B cell (primary cell): ENCODE measurements at regions not wholly inside any gene's neighbourhood (a gene's known extent, or its start where the extent isn't known, plus 50 kb on each side); places are given as distances from the start of the nearest gene placed in this dataset.

Experiments used
- ATAC-seq: fragments of 200-7000 bp; cut with Tn5 transposase; one replicate; pipeline ENCODE4 v1.10.0; 2021; ENCODE audit warnings: low read depth, mild to moderate bottlenecking, moderate number of reproducible peaks, moderate library complexity
- CTCF ChIA-PET: fragments of 350-600 bp; sonication (Branson Sonifier 250); formaldehyde crosslinking; loops from one replicate; lab custom pipeline; 2021; ENCODE audit warnings: antibody characterized with exemption, inconsistent platforms; lab: Charles Lee
- POLR2A ChIA-PET: fragments of 350-600 bp; sonication (Branson Sonifier 250); formaldehyde crosslinking; loops from one replicate; lab custom pipeline; 2021; ENCODE audit warnings: antibody characterized with exemption; lab: Charles Lee
- DNase-seq: peaks from one replicate; pipeline ENCODE4 v3.0.0; 2013
- H2AFZ ChIP-seq: 2 replicates; pipeline ENCODE4 v1.6.1; 2012; ENCODE audit warnings: mild to moderate bottlenecking, low read depth, low read length; ENCODE audit not compliant: insufficient read depth, poor library complexity, severe bottlenecking
- H3K27ac ChIP-seq, 2 donors: 1 replicate in 1 of 2; 2 replicates in 1 of 2; pipeline ENCODE4 v1.5.1; 2012 to 2013; ENCODE audit warnings: low read length in 2 of 2, mild to moderate bottlenecking in 2 of 2, moderate library complexity in 1 of 2
- H3K27me3 ChIP-seq, 4 experiments: fragments of 200-600 bp in 1 of 4; sonication (generic) in 1 of 4; replicated peaks in 1 of 4; 1 replicate in 2 of 4; 2 replicates in 2 of 4; pipeline versions ENCODE4 v1.6.1 to v1.7.0; 2013 to 2016; ENCODE audit warnings: low read length in 3 of 4, mild to moderate bottlenecking in 2 of 4, mixed read lengths in 1 of 4, moderate library complexity in 1 of 4; ENCODE audit not compliant: insufficient read depth in 4 of 4, control insufficient read depth in 3 of 4; ENCODE audit errors: control extremely low read depth in 1 of 4
- H3K36me3 ChIP-seq, 2 experiments: replicated peaks in 1 of 2; 1 replicate in 1 of 2; 2 replicates in 1 of 2; pipeline versions ENCODE4 v1.6.1 to v1.7.1; 2013; ENCODE audit warnings: low read length in 1 of 2; ENCODE audit not compliant: insufficient read depth in 2 of 2, control insufficient read depth in 1 of 2; ENCODE audit errors: control extremely low read depth in 1 of 2, extremely low read depth in 1 of 2
- H3K4me1 ChIP-seq, 2 donors: fragments of 200-600 bp in 1 of 2; sonication (generic) in 1 of 2; 1 replicate in 1 of 2; 2 replicates in 1 of 2; pipeline versions ENCODE4 v1.5.1 to v1.6.1; 2013 to 2017; ENCODE audit warnings: low read length in 2 of 2; ENCODE audit not compliant: control insufficient read depth in 2 of 2, insufficient read depth in 2 of 2
- H3K4me2 ChIP-seq: replicated peaks from 2 replicates; pipeline ENCODE3; 2012; ENCODE audit warnings: mild to moderate bottlenecking, low read depth, low read length; ENCODE audit not compliant: poor library complexity, severe bottlenecking
- H3K4me3 ChIP-seq, 5 experiments: fragments of 200-600 bp in 1 of 5; sonication (generic) in 1 of 5; 1 replicate in 3 of 5; 2 replicates in 2 of 5; pipeline versions ENCODE4 v1.5.1 to v1.7.0; 2011 to 2016; ENCODE audit warnings: low read length in 4 of 5, mild to moderate bottlenecking in 4 of 5, low read depth in 2 of 5, control low read depth in 1 of 5, moderate library complexity in 1 of 5; ENCODE audit not compliant: insufficient read depth in 1 of 5; ENCODE audit errors: control extremely low read depth in 1 of 5, extremely low read depth in 1 of 5
- H3K79me2 ChIP-seq: fragments of 200-600 bp; sonication (generic); one replicate; pipeline ENCODE4 v1.6.0; 2016; ENCODE audit warnings: low read length; ENCODE audit not compliant: control insufficient read depth, insufficient read depth
- H3K9ac ChIP-seq: fragments of 200-600 bp; sonication (generic); 2 replicates; pipeline ENCODE4 v1.6.1; 2017; ENCODE audit warnings: mild to moderate bottlenecking, low read length, moderate library complexity
- H3K9me3 ChIP-seq, 3 donors: one replicate each; pipeline versions ENCODE4 v1.6.1 to v1.7.1; 2013; ENCODE audit warnings: low read length in 2 of 3; ENCODE audit not compliant: control insufficient read depth in 2 of 3, insufficient read depth in 1 of 3; ENCODE audit errors: control extremely low read depth in 1 of 3
- H4K20me1 ChIP-seq: 2 replicates; pipeline ENCODE4 v1.6.0; 2012; ENCODE audit warnings: mild to moderate bottlenecking, low read length; ENCODE audit not compliant: insufficient read depth, control insufficient read depth, poor library complexity, severe bottlenecking
- H3K27ac Mint-ChIP-seq: one replicate; pipeline ENCODE4 v1.8.0; 2021; ENCODE audit warnings: mixed read lengths
- H3K27me3 Mint-ChIP-seq: one replicate; pipeline ENCODE4 v1.8.0; 2021; ENCODE audit warnings: mixed read lengths
- H3K4me1 Mint-ChIP-seq: one replicate; pipeline ENCODE4 v1.8.0; 2021; ENCODE audit warnings: mixed read lengths
- H3K4me3 Mint-ChIP-seq: one replicate; pipeline ENCODE4 v1.8.0; 2021; ENCODE audit warnings: mixed read lengths
- H3K9me3 Mint-ChIP-seq: one replicate; pipeline ENCODE4 v1.8.0; 2022; ENCODE audit warnings: mixed read lengths; ENCODE audit not compliant: insufficient read depth
- CTCF ChIP-seq: fragments of 200-600 bp; IDR thresholded peaks from one replicate; pipeline ENCODE4 v1.8.0; 2022; ENCODE audit warnings: antibody characterized with exemption, mild to moderate bottlenecking
- EZH2 ChIP-seq: IDR thresholded peaks from 2 replicates; pipeline ENCODE4 v1.6.1; 2012; ENCODE audit warnings: borderline replicate concordance, low read depth, mild to moderate bottlenecking, moderate library complexity, low read length; ENCODE audit not compliant: insufficient read depth, poor library complexity, severe bottlenecking
- whole genome bisulfite sequencing: methylation state at CpG from one replicate; pipeline ENCODE4 v1.1.5; 2013; ENCODE audit warnings: missing lambda C conversion rate; ENCODE audit not compliant: insufficient coverage; 5-methylcytosine and 5-hydroxymethylcytosine counted together
- intact Hi-C: fragments of 100-400 bp; cut with micrococcal nuclease; formaldehyde crosslinking; loops from one replicate; pipeline ENCODE4 v1.10.0; 2022

- H3K27ac Mint-ChIP-seq = no peak overlapping the region
- CTCF ChIA-PET = no interaction called here
- no peak for ATAC-seq
- peaks cover 0 to 11% (median 2%) of the 10 kb centered on the region in 3 donors for H3K9me3 ChIP-seq
- H4K20me1 ChIP-seq = no peaks in the 10 kb centered on the region
- peaks cover 8% of the 10 kb centered on the region for H3K27me3 Mint-ChIP-seq
- no peak for DNase-seq
- H3K9ac ChIP-seq = no peak overlapping the region
- H3K36me3 ChIP-seq = no peaks in the 10 kb centered on the region
- WGBS = 33% methylated on average over 2 of the region's 6 CpGs
- H3K9me3 Mint-ChIP-seq = peaks cover 7% of the 10 kb centered on the region
- peaks cover 0 to 2% (median 0%) of the 10 kb centered on the region in 4 experiments for H3K27me3 ChIP-seq
- POLR2A ChIA-PET = no interaction called here
- H3K4me3 ChIP-seq = no peak overlapping the region
- no peaks in the 10 kb centered on the region for H3K4me1 ChIP-seq
- H3K4me3 Mint-ChIP-seq = no peak overlapping the region
- H3K79me2 ChIP-seq = no peaks in the 10 kb centered on the region
- no peak overlapping the region for H3K4me2 ChIP-seq
- TF ChIP-seq EZH2 (no peak), CTCF (no peak)
- no peak overlapping the region for H2AFZ ChIP-seq
- intact Hi-C loops = no loop called here
- no peak overlapping the region for H3K27ac ChIP-seq
- no peaks in the 10 kb centered on the region for H3K4me1 Mint-ChIP-seq
Observed at GRCh38 chr18:78006774-78007260, 757.2 kb downstream of the GALR1 start.

- Histone ChIP-seq H2AFZ (no peak overlapping the region), H3K27me3 (peaks cover 0 to 2% (median 0%) of the 10 kb centered on the region in 4 experiments), H3K4me3 (no peak overlapping the region), H3K9ac (no peak overlapping the region), H3K4me1 (no peaks in the 10 kb centered on the region), H3K79me2 (no peaks in the 10 kb centered on the region), H3K27ac (no peak overlapping the region), H3K9me3 (peaks cover 0 to 3% (median 2%) of the 10 kb centered on the region in 3 donors), H3K36me3 (no peaks in the 10 kb centered on the region), H3K4me2 (no peak overlapping the region), H4K20me1 (no peaks in the 10 kb centered on the region)
- POLR2A ChIA-PET = no interaction called here
- CTCF ChIA-PET = no interaction called here
- no peaks in the 10 kb centered on the region for H3K4me1 Mint-ChIP-seq
- intact Hi-C loops = no loop called here
- H3K4me3 Mint-ChIP-seq = no peak overlapping the region
- no peak for TF ChIP-seq EZH2
- TF ChIP-seq CTCF = no peak
- H3K27me3 Mint-ChIP-seq = peaks cover 8% of the 10 kb centered on the region
- no peak overlapping the region for H3K27ac Mint-ChIP-seq
- H3K9me3 Mint-ChIP-seq = peaks cover 6% of the 10 kb centered on the region
- ATAC-seq (no peak), DNase-seq (no peak)
Observed at GRCh38 chr18:78010363-78010762, 760.7 kb downstream of the GALR1 start.
